Glutamatergic neuron (in vitro differentiated cells): ENCODE measurements at regions not wholly inside any gene's neighbourhood (a gene's known extent, or its start where the extent isn't known, plus 50 kb on each side); places are given as distances from the start of the nearest gene placed in this dataset.

Source experiments
- DNase-seq: peaks from one replicate; pipeline ENCODE4 v3.0.0; 2022
- H3K27ac Mint-ChIP-seq: one replicate; pipeline ENCODE4 v1.8.0; 2020; ENCODE audit warnings: mild to moderate bottlenecking, mixed read lengths, inconsistent platforms; ENCODE audit not compliant: unreplicated experiment
- H3K27me3 Mint-ChIP-seq: one replicate; pipeline ENCODE4 v1.8.0; 2020; ENCODE audit warnings: mild to moderate bottlenecking, moderate library complexity, mixed read lengths, inconsistent platforms; ENCODE audit not compliant: unreplicated experiment
- H3K36me3 Mint-ChIP-seq: one replicate; pipeline ENCODE4 v1.8.0; 2020; ENCODE audit warnings: mild to moderate bottlenecking, mixed read lengths, inconsistent platforms; ENCODE audit not compliant: unreplicated experiment
- H3K4me1 Mint-ChIP-seq: one replicate; pipeline ENCODE4 v1.8.0; 2020; ENCODE audit warnings: mild to moderate bottlenecking, low read depth, mixed read lengths, inconsistent platforms; ENCODE audit not compliant: unreplicated experiment
- H3K4me3 Mint-ChIP-seq: one replicate; pipeline ENCODE4 v1.8.0; 2020; ENCODE audit warnings: mild to moderate bottlenecking, mixed read lengths, inconsistent platforms; ENCODE audit not compliant: unreplicated experiment
- H3K9me3 Mint-ChIP-seq: one replicate; pipeline ENCODE4 v1.8.0; 2020; ENCODE audit warnings: mild to moderate bottlenecking, moderate library complexity, mixed read lengths, inconsistent platforms; ENCODE audit not compliant: unreplicated experiment
- TF ChIP-seq, protein P1 (sequence below): fragments of 200-600 bp; sonication (generic); IDR thresholded peaks from one replicate; pipeline ENCODE4 v1.5.0; 2021; ENCODE audit not compliant: partially characterized antibody, unreplicated experiment

DNA sequence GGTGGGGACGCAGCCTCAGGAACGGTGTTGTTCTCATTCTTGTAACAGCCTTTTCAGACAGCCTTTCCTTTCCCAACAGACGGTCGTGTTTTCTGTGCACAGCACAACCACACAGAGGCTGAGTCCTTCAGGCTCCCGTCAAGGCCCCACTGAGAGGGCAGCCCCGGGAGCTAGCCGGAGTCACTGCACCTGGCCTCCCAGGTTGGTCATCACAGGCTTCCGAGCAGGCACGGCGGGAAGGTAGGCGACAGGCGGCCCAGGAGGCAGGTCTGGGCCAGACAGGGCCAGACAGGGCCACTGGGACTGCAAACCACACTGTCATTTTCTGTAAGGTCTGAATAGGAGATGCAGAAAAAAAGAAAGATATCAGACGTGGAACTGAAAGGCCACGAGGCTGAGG is 570.8 kb downstream of the GALR1 start:
- Mint-ChIP-seq H3K36me3 (no peaks in the 10 kb centered on the region), H3K4me1 (no peaks in the 10 kb centered on the region), H3K27ac (no peak overlapping the region), H3K27me3 (peaks cover 2% of the 10 kb centered on the region), H3K9me3 (peaks cover 7% of the 10 kb centered on the region), H3K4me3 (no peak overlapping the region)
- TF ChIP-seq, protein P1, sequence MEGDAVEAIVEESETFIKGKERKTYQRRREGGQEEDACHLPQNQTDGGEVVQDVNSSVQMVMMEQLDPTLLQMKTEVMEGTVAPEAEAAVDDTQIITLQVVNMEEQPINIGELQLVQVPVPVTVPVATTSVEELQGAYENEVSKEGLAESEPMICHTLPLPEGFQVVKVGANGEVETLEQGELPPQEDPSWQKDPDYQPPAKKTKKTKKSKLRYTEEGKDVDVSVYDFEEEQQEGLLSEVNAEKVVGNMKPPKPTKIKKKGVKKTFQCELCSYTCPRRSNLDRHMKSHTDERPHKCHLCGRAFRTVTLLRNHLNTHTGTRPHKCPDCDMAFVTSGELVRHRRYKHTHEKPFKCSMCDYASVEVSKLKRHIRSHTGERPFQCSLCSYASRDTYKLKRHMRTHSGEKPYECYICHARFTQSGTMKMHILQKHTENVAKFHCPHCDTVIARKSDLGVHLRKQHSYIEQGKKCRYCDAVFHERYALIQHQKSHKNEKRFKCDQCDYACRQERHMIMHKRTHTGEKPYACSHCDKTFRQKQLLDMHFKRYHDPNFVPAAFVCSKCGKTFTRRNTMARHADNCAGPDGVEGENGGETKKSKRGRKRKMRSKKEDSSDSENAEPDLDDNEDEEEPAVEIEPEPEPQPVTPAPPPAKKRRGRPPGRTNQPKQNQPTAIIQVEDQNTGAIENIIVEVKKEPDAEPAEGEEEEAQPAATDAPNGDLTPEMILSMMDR, result no peak
- DNase-seq, result no peak

DNA sequence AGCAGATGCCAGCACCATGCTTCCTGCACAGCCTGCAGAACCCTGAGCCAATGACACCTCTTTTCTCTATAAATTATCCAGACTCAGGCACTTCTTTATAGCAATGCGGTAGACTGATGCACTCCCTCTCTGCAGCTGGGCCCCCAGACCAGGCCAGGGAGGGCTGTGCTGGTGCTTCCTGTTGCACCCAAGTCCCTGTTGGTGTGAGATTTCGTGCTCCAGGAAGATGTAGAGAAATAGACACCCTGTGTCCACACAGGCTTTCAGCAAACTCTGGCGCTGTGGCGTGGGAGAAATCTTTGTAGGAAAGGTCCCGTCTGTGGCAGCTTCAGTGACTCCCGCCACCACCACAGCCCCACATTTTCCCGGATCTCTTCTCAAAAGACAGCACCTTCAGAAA is 572.2 kb downstream of the GALR1 start:
- DNase-seq, result no peak
- Mint-ChIP-seq H3K27me3 (peaks cover 2% of the 10 kb centered on the region), H3K36me3 (no peaks in the 10 kb centered on the region), H3K27ac (no peak overlapping the region), H3K9me3 (peaks cover 6% of the 10 kb centered on the region), H3K4me1 (no peaks in the 10 kb centered on the region), H3K4me3 (no peak overlapping the region)
- TF ChIP-seq, protein P1, result no peak

DNA sequence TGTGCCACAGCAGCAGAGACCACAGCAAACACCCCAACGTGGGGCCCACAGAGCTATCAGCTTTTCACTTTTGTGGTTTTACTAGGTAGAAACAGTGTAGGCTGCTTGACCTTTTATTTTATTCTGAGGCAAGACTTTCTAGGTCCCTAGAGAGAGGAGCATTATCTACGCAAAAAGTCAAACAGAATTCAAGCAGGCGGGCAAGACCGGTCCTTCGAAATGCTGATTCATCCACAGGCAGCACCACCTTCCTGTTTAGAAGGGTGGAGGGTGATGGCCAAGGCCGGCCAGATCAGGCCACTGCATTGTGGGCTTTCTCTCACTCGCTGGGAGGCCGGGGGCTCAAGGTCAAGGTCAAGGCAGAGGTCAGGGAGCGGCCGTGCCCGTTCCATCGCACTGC is 573.0 kb downstream of the GALR1 start:
- Mint-ChIP-seq H3K27me3 (peaks cover 2% of the 10 kb centered on the region), H3K27ac (no peak overlapping the region), H3K4me1 (no peaks in the 10 kb centered on the region), H3K9me3 (peaks cover 6% of the 10 kb centered on the region), H3K36me3 (no peaks in the 10 kb centered on the region), H3K4me3 (no peak overlapping the region)
- TF ChIP-seq, protein P1, result no peak
- no peak for DNase-seq

- H3K27me3 Mint-ChIP-seq, result no peaks in the 10 kb centered on the region
- H3K4me3 Mint-ChIP-seq, result no peak overlapping the region
- DNase-seq, result no peak
- H3K27ac Mint-ChIP-seq, result no peak overlapping the region
- H3K36me3 Mint-ChIP-seq, result no peaks in the 10 kb centered on the region
- no peaks in the 10 kb centered on the region for H3K4me1 Mint-ChIP-seq
- no peaks in the 10 kb centered on the region for H3K9me3 Mint-ChIP-seq
- TF ChIP-seq, protein P1, result no peak
These were observed 584.2 kb downstream of the GALR1 start for GRCh38 chr18:77833807-77834206.

GRCh38 chr18:77851802-77852201 is 602.2 kb downstream of the GALR1 start:
- Mint-ChIP-seq H3K27ac (peak overlapping the region; percentile 16), H3K4me3 (no peak overlapping the region), H3K27me3 (peaks cover 4% of the 10 kb centered on the region), H3K4me1 (peaks cover 7% of the 10 kb centered on the region), H3K36me3 (no peaks in the 10 kb centered on the region), H3K9me3 (no peaks in the 10 kb centered on the region)
- TF ChIP-seq, protein P1, result no peak
- no peak for DNase-seq
